ENCODE measurements at regions not wholly inside any gene's neighbourhood (a gene's known extent, or its start where the extent isn't known, plus 50 kb on each side); places are given as distances from the start of the nearest gene placed in this dataset.

DNA sequence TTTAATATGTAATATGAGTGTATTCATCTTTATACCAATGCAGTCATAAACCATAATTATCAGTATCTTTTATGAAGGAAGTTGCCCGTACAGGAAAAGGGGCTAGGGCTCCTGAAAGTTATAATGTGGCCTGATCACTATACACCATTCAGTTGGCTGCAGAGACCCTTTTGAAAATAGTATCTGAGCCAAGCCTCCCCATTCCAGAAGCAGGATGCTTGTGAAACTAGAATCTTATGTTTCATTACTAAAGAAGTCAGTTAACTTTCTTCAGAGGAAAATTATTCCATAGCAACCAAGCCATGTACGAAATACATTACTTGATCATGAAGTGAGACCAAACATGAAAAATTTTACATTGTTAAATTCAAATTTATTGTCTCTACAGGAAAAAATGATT is 251.5 kb upstream of the TCF21 start:
- 73% methylated on average over 2 of the region's 2 CpGs for WGBS
- Histone ChIP-seq H3K36me3 (ENCODE audit: control insufficient read depth in 4 of 4, insufficient read depth in 3 of 4, low read depth in 1 of 4, low read length in 3 of 4) (no peaks in the 10 kb centered on the region), H3K4me1 (ENCODE audit: control insufficient read depth in 4 of 4, insufficient read depth in 4 of 4, low read length in 3 of 4) (no peaks in the 10 kb centered on the region), H3K9ac (ENCODE audit: low read depth in 1 of 2, low read length in 2 of 2) (no peak overlapping the region), H3K27me3 (ENCODE audit: control insufficient read depth in 4 of 4, insufficient read depth in 4 of 4, low read length in 3 of 4) (peaks cover 0 to 4% (median 0%) of the 10 kb centered on the region in 4 donors), H3K4me3 (ENCODE audit: low read depth in 1 of 3, low read length in 3 of 3) (no peak overlapping the region), H3K27ac (ENCODE audit: low read depth in 1 of 2, low read length in 2 of 2) (no peak overlapping the region), H3K9me3 (ENCODE audit: control insufficient read depth in 4 of 4, low read length in 3 of 4) (peaks cover 0 to 11% (median 0%) of the 10 kb centered on the region in 4 donors)
- no peak for DNase-seq (ENCODE audit: low spot score)
- TF ChIP-seq JUND (IDR thresholded peaks at IDR 0.05) (no peak), FOXA2 (IDR thresholded peaks at IDR 0.05) (no peak)

DNA sequence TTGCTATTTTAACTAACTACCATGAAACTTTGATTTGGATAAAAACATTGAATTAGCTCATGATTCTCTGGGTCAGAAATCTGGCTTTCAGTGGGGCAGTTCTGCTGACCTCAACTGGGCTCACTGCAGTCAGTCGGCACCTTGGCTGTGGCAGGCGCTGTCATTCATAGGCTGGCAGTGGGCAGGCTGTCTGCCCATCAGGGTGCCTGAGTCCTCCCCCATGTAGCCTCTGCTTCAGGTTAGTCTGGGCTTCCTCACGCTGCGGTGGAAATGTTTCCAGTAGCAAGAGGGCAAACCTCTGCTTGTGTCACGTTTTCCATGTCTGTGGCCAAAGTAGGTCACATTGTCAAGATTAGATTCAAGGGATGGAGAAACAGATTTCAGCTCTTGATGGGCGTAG is 251.0 kb upstream of the TCF21 start:
- no peak overlapping the region for H3K9ac ChIP-seq (ENCODE audit: low read depth in 1 of 2, low read length in 2 of 2)
- no peaks in the 10 kb centered on the region for H3K36me3 ChIP-seq (ENCODE audit: control insufficient read depth in 4 of 4, insufficient read depth in 3 of 4, low read depth in 1 of 4, low read length in 3 of 4)
- 70% methylated on average over 6 of the region's 6 CpGs for WGBS
- H3K9me3 ChIP-seq (ENCODE audit: control insufficient read depth in 4 of 4, low read length in 3 of 4): peaks cover 0 to 11% (median 0%) of the 10 kb centered on the region in 4 donors
- TF ChIP-seq, protein P1, sequence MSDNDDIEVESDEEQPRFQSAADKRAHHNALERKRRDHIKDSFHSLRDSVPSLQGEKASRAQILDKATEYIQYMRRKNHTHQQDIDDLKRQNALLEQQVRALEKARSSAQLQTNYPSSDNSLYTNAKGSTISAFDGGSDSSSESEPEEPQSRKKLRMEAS (IDR thresholded peaks at IDR 0.05): no peak
- TF ChIP-seq SP1 (IDR thresholded peaks at IDR 0.05): no peak
- no peak for TF ChIP-seq HNF4A (conservative IDR thresholded peaks at IDR 0.05)
- no peak for TF ChIP-seq RXRA (IDR thresholded peaks at IDR 0.05)
- no peak for TF ChIP-seq NR2F2 (IDR thresholded peaks at IDR 0.05)
- TF ChIP-seq HNF4G (IDR thresholded peaks at IDR 0.05): no peak
- no peak for TF ChIP-seq FOXA1 (IDR thresholded peaks at IDR 0.05)
- TF ChIP-seq YY1 (IDR thresholded peaks at IDR 0.05): no peak
- H3K4me3 ChIP-seq (ENCODE audit: low read depth in 1 of 3, low read length in 3 of 3): no peak overlapping the region
- peak overlapping the region in 1 of 2 donors; percentile 12 for H3K27ac ChIP-seq (ENCODE audit: low read depth in 1 of 2, low read length in 2 of 2)
- no peaks in the 10 kb centered on the region for H3K4me1 ChIP-seq (ENCODE audit: control insufficient read depth in 4 of 4, insufficient read depth in 4 of 4, low read length in 3 of 4)
- H3K27me3 ChIP-seq (ENCODE audit: control insufficient read depth in 4 of 4, insufficient read depth in 4 of 4, low read length in 3 of 4): peaks cover 0 to 4% (median 0%) of the 10 kb centered on the region in 4 donors
- DNase-seq (ENCODE audit: low spot score): no peak

DNA sequence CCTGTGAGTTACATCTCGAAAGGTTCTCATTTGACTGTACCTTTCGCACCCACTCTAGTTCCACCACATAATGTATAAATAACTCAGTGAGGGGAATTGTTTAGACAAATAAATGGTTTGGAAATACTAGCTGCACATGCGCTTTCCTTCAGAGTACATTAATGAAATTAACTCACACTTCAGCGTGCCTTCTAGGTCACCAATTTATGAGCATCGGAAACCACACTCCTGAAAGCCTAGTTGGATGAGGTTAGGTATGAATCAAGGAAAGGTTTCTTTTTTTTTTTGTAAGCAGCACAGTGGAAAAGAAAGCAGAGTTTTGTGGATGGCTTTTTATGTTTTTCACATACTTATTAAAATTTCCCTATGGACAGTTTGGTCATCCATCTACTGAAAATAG is 247.8 kb upstream of the TCF21 start:
- Histone ChIP-seq H3K36me3 (ENCODE audit: control insufficient read depth in 4 of 4, insufficient read depth in 3 of 4, low read depth in 1 of 4, low read length in 3 of 4) (no peaks in the 10 kb centered on the region), H3K27me3 (ENCODE audit: control insufficient read depth in 4 of 4, insufficient read depth in 4 of 4, low read length in 3 of 4) (peaks cover 0 to 4% (median 0%) of the 10 kb centered on the region in 4 donors), H3K27ac (ENCODE audit: low read depth in 1 of 2, low read length in 2 of 2) (no peak overlapping the region), H3K4me3 (ENCODE audit: low read depth in 1 of 3, low read length in 3 of 3) (no peak overlapping the region), H3K9ac (ENCODE audit: low read depth in 1 of 2, low read length in 2 of 2) (no peak overlapping the region), H3K4me1 (ENCODE audit: control insufficient read depth in 4 of 4, insufficient read depth in 4 of 4, low read length in 3 of 4) (no peaks in the 10 kb centered on the region), H3K9me3 (ENCODE audit: control insufficient read depth in 4 of 4, low read length in 3 of 4) (peaks cover 0 to 11% (median 0%) of the 10 kb centered on the region in 4 donors)
- no peak for DNase-seq (ENCODE audit: low spot score)
- WGBS: 88% methylated on average over 5 of the region's 5 CpGs
- no peak for TF ChIP-seq FOXA2 (IDR thresholded peaks at IDR 0.05)
- TF ChIP-seq SP1 (IDR thresholded peaks at IDR 0.05): no peak
- TF ChIP-seq YY1 (IDR thresholded peaks at IDR 0.05): no peak
- TF ChIP-seq, protein P2, sequence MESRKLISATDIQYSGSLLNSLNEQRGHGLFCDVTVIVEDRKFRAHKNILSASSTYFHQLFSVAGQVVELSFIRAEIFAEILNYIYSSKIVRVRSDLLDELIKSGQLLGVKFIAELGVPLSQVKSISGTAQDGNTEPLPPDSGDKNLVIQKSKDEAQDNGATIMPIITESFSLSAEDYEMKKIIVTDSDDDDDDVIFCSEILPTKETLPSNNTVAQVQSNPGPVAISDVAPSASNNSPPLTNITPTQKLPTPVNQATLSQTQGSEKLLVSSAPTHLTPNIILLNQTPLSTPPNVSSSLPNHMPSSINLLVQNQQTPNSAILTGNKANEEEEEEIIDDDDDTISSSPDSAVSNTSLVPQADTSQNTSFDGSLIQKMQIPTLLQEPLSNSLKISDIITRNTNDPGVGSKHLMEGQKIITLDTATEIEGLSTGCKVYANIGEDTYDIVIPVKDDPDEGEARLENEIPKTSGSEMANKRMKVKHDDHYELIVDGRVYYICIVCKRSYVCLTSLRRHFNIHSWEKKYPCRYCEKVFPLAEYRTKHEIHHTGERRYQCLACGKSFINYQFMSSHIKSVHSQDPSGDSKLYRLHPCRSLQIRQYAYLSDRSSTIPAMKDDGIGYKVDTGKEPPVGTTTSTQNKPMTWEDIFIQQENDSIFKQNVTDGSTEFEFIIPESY (IDR thresholded peaks at IDR 0.05): no peak
- TF ChIP-seq, protein P3, sequence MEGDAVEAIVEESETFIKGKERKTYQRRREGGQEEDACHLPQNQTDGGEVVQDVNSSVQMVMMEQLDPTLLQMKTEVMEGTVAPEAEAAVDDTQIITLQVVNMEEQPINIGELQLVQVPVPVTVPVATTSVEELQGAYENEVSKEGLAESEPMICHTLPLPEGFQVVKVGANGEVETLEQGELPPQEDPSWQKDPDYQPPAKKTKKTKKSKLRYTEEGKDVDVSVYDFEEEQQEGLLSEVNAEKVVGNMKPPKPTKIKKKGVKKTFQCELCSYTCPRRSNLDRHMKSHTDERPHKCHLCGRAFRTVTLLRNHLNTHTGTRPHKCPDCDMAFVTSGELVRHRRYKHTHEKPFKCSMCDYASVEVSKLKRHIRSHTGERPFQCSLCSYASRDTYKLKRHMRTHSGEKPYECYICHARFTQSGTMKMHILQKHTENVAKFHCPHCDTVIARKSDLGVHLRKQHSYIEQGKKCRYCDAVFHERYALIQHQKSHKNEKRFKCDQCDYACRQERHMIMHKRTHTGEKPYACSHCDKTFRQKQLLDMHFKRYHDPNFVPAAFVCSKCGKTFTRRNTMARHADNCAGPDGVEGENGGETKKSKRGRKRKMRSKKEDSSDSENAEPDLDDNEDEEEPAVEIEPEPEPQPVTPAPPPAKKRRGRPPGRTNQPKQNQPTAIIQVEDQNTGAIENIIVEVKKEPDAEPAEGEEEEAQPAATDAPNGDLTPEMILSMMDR (IDR thresholded peaks at IDR 0.05; ENCODE audit: low read depth, low read length, missing input control): no peak
- no peak for TF ChIP-seq RXRA (IDR thresholded peaks at IDR 0.05)
- no peak for TF ChIP-seq NR2F2 (IDR thresholded peaks at IDR 0.05)
- TF ChIP-seq TAF1 (conservative IDR thresholded peaks at IDR 0.05): no peak
- TF ChIP-seq FOXA1 (IDR thresholded peaks at IDR 0.05): no peak
- no peak for TF ChIP-seq HNF4A (conservative IDR thresholded peaks at IDR 0.05)
- TF ChIP-seq EGR1 (IDR thresholded peaks at IDR 0.05; ENCODE audit: low read depth in 2 of 2): no peak
- TF ChIP-seq, protein P4, sequence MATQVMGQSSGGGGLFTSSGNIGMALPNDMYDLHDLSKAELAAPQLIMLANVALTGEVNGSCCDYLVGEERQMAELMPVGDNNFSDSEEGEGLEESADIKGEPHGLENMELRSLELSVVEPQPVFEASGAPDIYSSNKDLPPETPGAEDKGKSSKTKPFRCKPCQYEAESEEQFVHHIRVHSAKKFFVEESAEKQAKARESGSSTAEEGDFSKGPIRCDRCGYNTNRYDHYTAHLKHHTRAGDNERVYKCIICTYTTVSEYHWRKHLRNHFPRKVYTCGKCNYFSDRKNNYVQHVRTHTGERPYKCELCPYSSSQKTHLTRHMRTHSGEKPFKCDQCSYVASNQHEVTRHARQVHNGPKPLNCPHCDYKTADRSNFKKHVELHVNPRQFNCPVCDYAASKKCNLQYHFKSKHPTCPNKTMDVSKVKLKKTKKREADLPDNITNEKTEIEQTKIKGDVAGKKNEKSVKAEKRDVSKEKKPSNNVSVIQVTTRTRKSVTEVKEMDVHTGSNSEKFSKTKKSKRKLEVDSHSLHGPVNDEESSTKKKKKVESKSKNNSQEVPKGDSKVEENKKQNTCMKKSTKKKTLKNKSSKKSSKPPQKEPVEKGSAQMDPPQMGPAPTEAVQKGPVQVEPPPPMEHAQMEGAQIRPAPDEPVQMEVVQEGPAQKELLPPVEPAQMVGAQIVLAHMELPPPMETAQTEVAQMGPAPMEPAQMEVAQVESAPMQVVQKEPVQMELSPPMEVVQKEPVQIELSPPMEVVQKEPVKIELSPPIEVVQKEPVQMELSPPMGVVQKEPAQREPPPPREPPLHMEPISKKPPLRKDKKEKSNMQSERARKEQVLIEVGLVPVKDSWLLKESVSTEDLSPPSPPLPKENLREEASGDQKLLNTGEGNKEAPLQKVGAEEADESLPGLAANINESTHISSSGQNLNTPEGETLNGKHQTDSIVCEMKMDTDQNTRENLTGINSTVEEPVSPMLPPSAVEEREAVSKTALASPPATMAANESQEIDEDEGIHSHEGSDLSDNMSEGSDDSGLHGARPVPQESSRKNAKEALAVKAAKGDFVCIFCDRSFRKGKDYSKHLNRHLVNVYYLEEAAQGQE (IDR thresholded peaks at IDR 0.05): no peak
